ENCODE measurements at regions not wholly inside any gene's neighbourhood (a gene's known extent, or its start where the extent isn't known, plus 50 kb on each side); places are given as distances from the start of the nearest gene placed in this dataset.
"Not testable (repeated sequence)": the region's sequence is repeated elsewhere in the genome, so short reads cannot be mapped to it uniquely, and the experiment has no call there.

DNA sequence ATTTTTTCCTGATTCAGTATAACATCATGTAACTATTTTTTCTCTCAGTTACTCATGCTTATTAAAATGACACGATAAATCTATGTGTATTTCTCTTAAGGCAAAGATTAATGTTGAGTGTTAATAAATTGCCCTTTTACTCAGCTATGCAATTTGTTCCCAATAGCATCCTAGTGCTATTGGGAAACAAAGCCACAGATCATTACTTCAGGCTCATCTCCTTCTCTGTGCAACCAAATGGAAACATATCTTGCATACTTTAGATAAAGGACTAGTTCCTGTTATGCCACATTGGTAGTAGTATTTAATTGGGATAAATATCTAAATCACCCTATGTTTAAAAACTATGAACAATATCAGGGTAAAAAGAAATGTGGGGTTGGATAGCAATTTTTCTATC, 106.2 kb downstream of the PLPPR4 start:
- TF ChIP-seq, protein P1, sequence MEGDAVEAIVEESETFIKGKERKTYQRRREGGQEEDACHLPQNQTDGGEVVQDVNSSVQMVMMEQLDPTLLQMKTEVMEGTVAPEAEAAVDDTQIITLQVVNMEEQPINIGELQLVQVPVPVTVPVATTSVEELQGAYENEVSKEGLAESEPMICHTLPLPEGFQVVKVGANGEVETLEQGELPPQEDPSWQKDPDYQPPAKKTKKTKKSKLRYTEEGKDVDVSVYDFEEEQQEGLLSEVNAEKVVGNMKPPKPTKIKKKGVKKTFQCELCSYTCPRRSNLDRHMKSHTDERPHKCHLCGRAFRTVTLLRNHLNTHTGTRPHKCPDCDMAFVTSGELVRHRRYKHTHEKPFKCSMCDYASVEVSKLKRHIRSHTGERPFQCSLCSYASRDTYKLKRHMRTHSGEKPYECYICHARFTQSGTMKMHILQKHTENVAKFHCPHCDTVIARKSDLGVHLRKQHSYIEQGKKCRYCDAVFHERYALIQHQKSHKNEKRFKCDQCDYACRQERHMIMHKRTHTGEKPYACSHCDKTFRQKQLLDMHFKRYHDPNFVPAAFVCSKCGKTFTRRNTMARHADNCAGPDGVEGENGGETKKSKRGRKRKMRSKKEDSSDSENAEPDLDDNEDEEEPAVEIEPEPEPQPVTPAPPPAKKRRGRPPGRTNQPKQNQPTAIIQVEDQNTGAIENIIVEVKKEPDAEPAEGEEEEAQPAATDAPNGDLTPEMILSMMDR (IDR thresholded peaks at IDR 0.05) = no peak
- TF ChIP-seq POLR2A (IDR thresholded peaks at IDR 0.05) (no peak), POLR2AphosphoS5 (IDR thresholded peaks at IDR 0.05; ENCODE audit: insufficient read depth in 1 of 2, low read depth in 1 of 2) (no peak)
- no peaks in the 10 kb centered on the region for H3K9me3 ChIP-seq
- no peaks in the 10 kb centered on the region for H3K27me3 ChIP-seq
- no peak overlapping the region for H3K27ac ChIP-seq
- H3K36me3 ChIP-seq = no peaks in the 10 kb centered on the region
- H3K4me1 ChIP-seq = no peaks in the 10 kb centered on the region
- H3K4me3 ChIP-seq = no peak overlapping the region
- DNase-seq (ENCODE audit: extremely low spot score in 2 of 2) = no peak
- intact Hi-C loops (cut with DNase I) = no loop called here

DNA sequence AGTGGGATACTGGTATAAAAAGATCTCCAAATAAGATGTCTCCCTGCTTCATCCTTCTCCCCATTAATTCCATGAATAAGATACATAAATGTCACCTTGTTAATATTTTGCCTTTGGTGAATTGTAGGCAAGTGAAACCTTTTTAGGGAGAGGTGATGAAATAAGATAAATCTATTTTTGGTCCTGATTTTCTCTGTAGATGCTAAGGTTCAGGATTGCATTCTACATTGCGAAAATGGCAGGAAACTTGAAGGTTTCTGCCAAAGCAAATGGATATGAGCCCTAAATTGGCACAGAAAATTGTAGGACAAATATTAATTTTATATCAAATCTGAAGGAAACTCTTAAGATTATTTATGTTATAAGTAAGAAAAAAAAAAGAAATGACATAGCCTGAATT, 107.1 kb downstream of the PLPPR4 start:
- no peaks in the 10 kb centered on the region for H3K36me3 ChIP-seq
- no peak overlapping the region for H3K27ac ChIP-seq
- H3K27me3 ChIP-seq = no peaks in the 10 kb centered on the region
- no peak overlapping the region for H3K4me3 ChIP-seq
- intact Hi-C loops (cut with DNase I) = no loop called here
- no peaks in the 10 kb centered on the region for H3K4me1 ChIP-seq
- DNase-seq (ENCODE audit: extremely low spot score in 2 of 2) = no peak
- H3K9me3 ChIP-seq = no peaks in the 10 kb centered on the region
- TF ChIP-seq, protein P1 (IDR thresholded peaks at IDR 0.05) = no peak
- TF ChIP-seq POLR2A (IDR thresholded peaks at IDR 0.05) (no peak), POLR2AphosphoS5 (IDR thresholded peaks at IDR 0.05; ENCODE audit: insufficient read depth in 1 of 2, low read depth in 1 of 2) (no peak)

DNA sequence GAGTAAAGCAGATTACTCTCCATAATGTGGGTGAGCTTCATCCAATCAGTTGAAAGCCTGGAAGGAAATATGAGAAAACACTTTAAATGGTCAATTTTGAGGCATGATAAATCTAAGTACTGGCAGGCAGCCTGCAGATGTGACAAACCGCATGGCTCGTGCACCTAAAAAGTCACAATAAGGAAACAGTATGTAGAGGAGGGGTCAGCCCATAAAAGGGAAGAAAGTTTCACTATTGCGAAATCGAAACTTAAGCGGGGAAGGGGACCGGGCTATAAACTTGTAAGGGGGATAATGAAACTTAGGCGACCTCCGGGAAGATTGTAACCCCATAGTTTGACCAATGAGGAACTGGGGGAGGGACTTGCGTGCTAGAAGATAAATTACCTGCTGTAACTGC, 109.8 kb downstream of the PLPPR4 start:
- Histone ChIP-seq H3K27ac (no peak overlapping the region), H3K27me3 (no peaks in the 10 kb centered on the region), H3K4me3 (no peak overlapping the region), H3K4me1 (no peaks in the 10 kb centered on the region), H3K36me3 (no peaks in the 10 kb centered on the region), H3K9me3 (no peaks in the 10 kb centered on the region)
- intact Hi-C loops (cut with DNase I) = no loop called here
- no peak for DNase-seq (ENCODE audit: extremely low spot score in 2 of 2)
- TF ChIP-seq POLR2AphosphoS5 (IDR thresholded peaks at IDR 0.05; ENCODE audit: insufficient read depth in 1 of 2, low read depth in 1 of 2) = no peak
- TF ChIP-seq POLR2A (IDR thresholded peaks at IDR 0.05) = no peak
- TF ChIP-seq, protein P1 (IDR thresholded peaks at IDR 0.05) = no peak

DNA sequence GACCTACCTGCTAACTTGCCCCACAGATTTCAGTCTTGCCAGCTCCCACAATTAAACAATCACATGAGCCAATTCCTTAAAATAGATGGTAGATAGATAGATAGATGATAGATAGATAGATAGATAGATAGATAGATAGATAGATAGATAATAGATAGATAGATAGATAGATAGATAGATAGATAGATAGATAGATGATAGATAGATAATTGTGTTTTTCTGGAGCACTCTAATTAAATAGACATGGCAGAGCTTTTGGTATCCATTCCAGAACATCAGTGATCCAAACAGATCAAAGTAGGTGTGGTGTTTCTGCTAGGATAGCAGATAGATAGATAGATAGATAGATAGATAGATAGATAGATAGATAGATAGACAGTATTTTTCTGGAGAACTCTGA, 110.4 kb downstream of the PLPPR4 start:
- H3K36me3 ChIP-seq; H3K4me3 ChIP-seq; intact Hi-C loops (cut with DNase I); H3K4me1 ChIP-seq; H3K27me3 ChIP-seq; H3K9me3 ChIP-seq; H3K27ac ChIP-seq; DNase-seq (ENCODE audit: extremely low spot score in 2 of 2): not testable (repeated sequence)

- no peaks in the 10 kb centered on the region for H3K4me1 ChIP-seq
- H3K9me3 ChIP-seq = no peaks in the 10 kb centered on the region
- no peaks in the 10 kb centered on the region for H3K27me3 ChIP-seq
- intact Hi-C loops (cut with DNase I) = no loop called here
- DNase-seq (ENCODE audit: extremely low spot score in 2 of 2) = no peak
- no peak overlapping the region for H3K27ac ChIP-seq
- H3K36me3 ChIP-seq = no peaks in the 10 kb centered on the region
- no peak overlapping the region for H3K4me3 ChIP-seq
- TF ChIP-seq POLR2AphosphoS5 (IDR thresholded peaks at IDR 0.05; ENCODE audit: insufficient read depth in 1 of 2, low read depth in 1 of 2) = no peak
- TF ChIP-seq POLR2A (IDR thresholded peaks at IDR 0.05) = no peak
- TF ChIP-seq, protein P1 (IDR thresholded peaks at IDR 0.05) = no peak
These were observed 119.7 kb downstream of the PLPPR4 start for GRCh38 chr1:99384021-99384420.

GRCh38 chr1:99385852-99386251, 121.6 kb downstream of the PLPPR4 start:
- H3K9me3 ChIP-seq = no peaks in the 10 kb centered on the region
- no peaks in the 10 kb centered on the region for H3K27me3 ChIP-seq
- TF ChIP-seq, protein P1 (IDR thresholded peaks at IDR 0.05) = no peak
- no peak for TF ChIP-seq POLR2AphosphoS5 (IDR thresholded peaks at IDR 0.05; ENCODE audit: insufficient read depth in 1 of 2, low read depth in 1 of 2)
- TF ChIP-seq POLR2A (IDR thresholded peaks at IDR 0.05) = no peak
- intact Hi-C loops (cut with DNase I) = no loop called here
- no peaks in the 10 kb centered on the region for H3K36me3 ChIP-seq
- no peak overlapping the region for H3K4me3 ChIP-seq
- H3K27ac ChIP-seq = no peak overlapping the region
- no peak for DNase-seq (ENCODE audit: extremely low spot score in 2 of 2)
- no peaks in the 10 kb centered on the region for H3K4me1 ChIP-seq

All from vagina (tissue), 2 donors.